Gastrocnemius medialis (tissue), 4 donors: ENCODE measurements at regions not wholly inside any gene's neighbourhood (a gene's known extent, or its start where the extent isn't known, plus 50 kb on each side); places are given as distances from the start of the nearest gene placed in this dataset.
"Not testable (repeated sequence)": the region's sequence is repeated elsewhere in the genome, so short reads cannot be mapped to it uniquely, and the experiment has no call there.

Experiments
- CTCF ChIP-seq, 5 experiments: fragments of 450-650 bp in 3 of 5; fragments of 200-600 bp in 2 of 5; sonication (generic) in 2 of 5; IDR thresholded peaks in 4 of 5; conservative IDR thresholded peaks in 1 of 5; 1 replicate in 4 of 5; 2 replicates in 1 of 5; pipeline ENCODE4 v1.5.1; 2016 to 2019; ENCODE audit warnings: antibody characterized with exemption in 5 of 5, mild to moderate bottlenecking in 3 of 5, moderate library complexity in 3 of 5
- POLR2A ChIP-seq, 2 donors: fragments of 450-650 bp; IDR thresholded peaks; one replicate each; pipeline ENCODE4 v1.6.1; 2017; ENCODE audit warnings: antibody characterized with exemption in 2 of 2, mild to moderate bottlenecking in 2 of 2, moderate library complexity in 2 of 2

DNA sequence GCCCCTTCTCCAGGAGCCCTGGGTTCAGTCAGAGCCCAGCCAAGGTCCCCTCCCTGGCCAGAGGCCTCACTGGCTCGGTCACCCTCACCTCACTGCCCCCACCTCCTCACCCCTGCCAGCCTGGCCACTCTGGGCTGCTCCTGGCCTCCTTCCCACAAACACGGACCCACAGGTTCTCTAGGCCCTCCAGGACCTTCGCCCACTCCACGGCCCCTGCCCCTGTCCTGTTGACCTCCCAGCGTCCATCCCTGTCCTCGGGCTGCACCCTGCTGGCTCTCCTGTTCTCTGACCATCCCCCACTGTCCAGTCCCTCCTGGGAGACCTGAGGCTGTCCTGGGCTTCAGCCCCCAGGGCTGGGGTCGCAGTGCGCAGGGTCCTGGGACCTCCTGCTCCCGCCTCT lies 173.3 kb downstream of the TMEM121 start:
- not testable (repeated sequence) for TF ChIP-seq CTCF (IDR thresholded peaks at IDR 0.05 in 4 of 5, conservative IDR thresholded peaks at IDR 0.05 in 1 of 5); POLR2A (IDR thresholded peaks at IDR 0.05)
